NCI-H2227 (cell line): ENCODE measurements at regions not wholly inside any gene's neighbourhood (a gene's known extent, or its start where the extent isn't known, plus 50 kb on each side); places are given as distances from the start of the nearest gene placed in this dataset.
"Not testable (repeated sequence)": the region's sequence is repeated elsewhere in the genome, so short reads cannot be mapped to it uniquely, and the experiment has no call there.

Experiments
- DNase-seq: peaks from one replicate; lab custom pipeline; 2025; ENCODE audit not compliant: unreplicated experiment; lab: John Stamatoyannopoulos, UW

DNA sequence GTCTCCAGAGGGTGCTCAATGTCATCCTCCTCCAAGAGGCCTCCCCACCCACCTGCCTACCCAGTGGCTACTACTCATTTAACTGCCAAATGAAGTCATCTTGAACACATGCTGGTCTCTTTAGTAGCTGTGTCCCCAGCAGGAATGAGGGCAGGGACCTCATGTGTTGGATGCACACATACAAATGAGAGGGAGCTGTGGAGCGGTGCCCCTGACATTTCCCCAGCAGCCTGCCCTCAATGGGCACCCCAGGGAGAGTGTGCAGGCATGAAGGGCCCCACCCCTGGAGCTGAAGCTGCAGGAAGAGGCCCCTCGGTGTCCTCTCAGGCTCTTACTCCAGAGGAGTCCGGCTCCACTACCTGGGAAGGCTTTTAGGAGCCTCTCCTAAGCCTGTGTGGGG is 1322.7 kb downstream of the UQCRFS1 start:
- no peak for DNase-seq

DNA sequence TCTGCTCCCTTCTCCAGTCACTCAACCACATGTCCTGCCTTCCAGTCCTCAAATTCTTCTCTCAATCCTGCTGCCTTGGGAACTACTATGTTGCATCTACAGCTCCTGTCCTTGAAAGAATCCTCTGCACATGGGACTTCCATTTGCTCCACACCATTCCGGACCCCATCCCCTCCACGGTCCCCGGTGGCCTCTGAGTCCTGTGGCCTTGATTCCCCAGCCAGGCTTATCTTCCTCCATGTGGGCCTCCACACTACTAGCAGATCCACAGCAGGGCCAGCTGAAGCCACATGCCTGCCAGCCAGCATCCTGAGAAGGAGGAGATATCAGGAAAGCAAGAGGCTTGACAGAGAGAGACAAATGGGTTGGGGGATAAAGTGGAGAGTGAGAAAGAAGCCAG is 1323.8 kb downstream of the UQCRFS1 start:
- DNase-seq = no peak

- DNase-seq = no peak
Observed at GRCh38 chr19:27887946-27888345, 1325.0 kb downstream of the UQCRFS1 start.

GRCh38 chr19:27885359-27885758 is 1327.6 kb downstream of the UQCRFS1 start:
- no peak for DNase-seq

GRCh38 chr19:27884376-27884775 is 1328.6 kb downstream of the UQCRFS1 start:
- DNase-seq = no peak

DNA sequence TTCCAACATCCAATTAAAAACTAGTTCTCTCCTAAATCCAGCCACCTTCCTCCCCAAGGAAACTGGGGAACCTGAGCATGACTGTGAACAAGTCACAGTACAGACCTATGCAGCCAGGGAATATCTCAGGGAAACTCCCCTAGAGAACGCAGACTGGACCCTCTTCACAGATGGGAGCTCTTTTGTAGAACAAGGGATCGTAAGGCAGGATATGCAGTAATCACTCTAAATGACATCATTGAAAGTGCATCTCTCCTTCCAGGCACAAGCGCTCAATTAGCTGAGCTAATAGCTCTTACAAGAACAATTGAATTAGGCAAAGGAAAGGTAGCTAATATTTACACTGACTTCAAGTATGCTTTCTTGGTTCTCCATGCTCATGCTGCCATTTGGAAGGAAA is 1331.7 kb downstream of the UQCRFS1 start:
- DNase-seq = no peak

- no peak for DNase-seq
Observed at GRCh38 chr19:27876976-27877512, 1335.9 kb downstream of the UQCRFS1 start.

- no peak for DNase-seq
Observed at GRCh38 chr19:27876489-27876888, 1336.5 kb downstream of the UQCRFS1 start.

GRCh38 chr19:27872370-27872769 is 1340.6 kb downstream of the UQCRFS1 start:
- DNase-seq = no peak

GRCh38 chr19:27870293-27870692 is 1342.7 kb downstream of the UQCRFS1 start:
- no peak for DNase-seq

GRCh38 chr19:27868007-27868406 is 1344.9 kb downstream of the UQCRFS1 start:
- no peak for DNase-seq

DNA sequence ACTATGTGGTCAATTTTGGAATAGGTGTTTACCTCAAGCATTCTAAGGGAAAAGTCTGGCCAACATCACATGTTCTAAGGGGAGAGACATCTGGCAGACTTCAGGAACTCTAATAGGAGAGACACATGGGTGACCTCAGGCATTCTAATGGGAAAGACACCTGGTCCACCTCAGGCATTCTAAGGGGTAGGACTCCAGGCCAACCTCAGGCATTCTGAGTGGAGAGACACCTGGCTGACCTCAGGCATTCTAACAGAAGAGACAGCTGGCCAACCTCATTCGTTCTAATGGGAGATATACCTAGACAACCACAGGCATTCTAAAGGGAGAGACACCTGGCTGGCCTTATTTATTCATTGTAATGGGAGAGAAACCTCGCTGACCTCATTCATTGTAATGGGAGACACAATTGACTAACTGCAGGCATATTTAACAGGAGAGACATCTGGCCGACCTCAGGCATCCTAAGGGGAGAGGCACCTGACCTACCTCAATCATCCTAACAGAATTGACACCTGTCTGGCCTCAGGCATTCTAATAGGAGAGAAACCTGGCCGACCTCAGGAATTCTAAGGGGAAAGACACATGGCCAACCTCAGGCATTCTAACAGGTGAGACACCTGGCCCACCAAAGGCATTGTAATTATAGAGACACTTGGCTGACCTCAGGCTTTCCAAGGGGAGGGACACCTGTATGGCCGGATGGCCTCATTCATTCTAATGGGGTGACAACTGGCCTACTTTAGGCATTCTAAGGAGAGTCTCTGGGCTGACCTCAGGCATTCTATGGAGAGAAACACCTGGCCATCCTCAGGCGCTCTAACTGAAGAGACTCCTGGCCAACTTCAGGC is 1346.8 kb downstream of the UQCRFS1 start:
- DNase-seq = no peak

GRCh38 chr19:27861411-27861975 is 1351.5 kb downstream of the UQCRFS1 start:
- DNase-seq = no peak

DNA sequence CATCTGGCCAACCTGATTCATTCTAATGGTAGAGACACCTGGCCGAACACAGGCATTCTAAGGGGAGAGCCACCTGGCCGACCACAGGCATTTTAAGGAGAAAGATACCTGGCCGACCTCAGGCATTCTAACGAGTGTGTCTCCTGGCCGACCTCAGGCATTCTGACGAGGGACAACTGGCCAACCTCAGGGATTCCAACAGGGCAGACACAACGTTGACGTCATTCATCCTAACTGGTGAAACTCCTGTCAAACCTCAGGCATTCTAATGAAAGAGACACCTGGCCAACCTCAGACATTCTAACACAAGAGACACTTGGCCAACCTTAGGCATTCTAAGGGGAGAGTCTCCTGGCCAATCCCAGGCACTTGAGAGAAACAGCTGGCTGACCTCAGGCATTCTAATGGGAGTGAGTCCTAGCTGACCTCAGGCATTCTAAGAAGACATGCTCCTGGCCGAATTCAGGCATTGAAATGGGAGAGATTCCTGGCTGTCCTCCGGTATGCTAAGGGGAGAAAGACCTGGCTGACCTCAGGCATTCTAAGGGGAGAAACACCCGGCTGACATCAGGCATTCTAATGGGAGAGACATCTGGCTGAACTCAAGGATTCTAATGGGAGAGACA is 1352.5 kb downstream of the UQCRFS1 start:
- DNase-seq = no peak

- no peak for DNase-seq
Observed at GRCh38 chr19:27859689-27860088, 1353.3 kb downstream of the UQCRFS1 start.

GRCh38 chr19:27858981-27859581 is 1353.9 kb downstream of the UQCRFS1 start:
- DNase-seq = no peak

GRCh38 chr19:27852931-27853330 is 1360.0 kb downstream of the UQCRFS1 start:
- DNase-seq = not testable (repeated sequence)

GRCh38 chr19:27851543-27852060 is 1361.3 kb downstream of the UQCRFS1 start:
- no peak for DNase-seq

DNA sequence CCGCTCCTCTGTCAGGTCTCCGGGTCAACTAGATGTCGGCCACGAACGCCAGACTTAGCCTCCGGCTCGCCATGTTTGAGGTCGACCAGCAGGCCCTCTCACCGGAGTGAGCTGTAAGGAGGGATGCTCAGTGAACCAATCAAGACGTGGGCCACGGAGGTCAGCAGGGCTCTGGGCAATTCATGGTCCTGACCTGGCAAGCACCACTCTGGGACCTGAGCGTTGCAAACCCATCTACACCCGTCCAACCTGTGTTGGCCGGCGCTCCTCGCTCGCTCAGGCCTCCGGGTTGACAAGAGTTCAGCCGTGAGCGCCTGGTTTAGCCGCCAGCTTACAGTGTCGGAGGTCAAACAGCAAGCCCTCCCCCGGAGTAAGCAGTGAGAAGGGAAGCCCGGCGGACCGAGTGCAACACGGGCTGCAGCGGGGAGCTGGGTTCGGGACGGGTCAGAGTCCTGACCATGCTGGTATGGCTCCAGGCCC is 1361.9 kb downstream of the UQCRFS1 start:
- no peak for DNase-seq

GRCh38 chr19:27846944-27847343 is 1366.0 kb downstream of the UQCRFS1 start:
- DNase-seq = no peak

DNA sequence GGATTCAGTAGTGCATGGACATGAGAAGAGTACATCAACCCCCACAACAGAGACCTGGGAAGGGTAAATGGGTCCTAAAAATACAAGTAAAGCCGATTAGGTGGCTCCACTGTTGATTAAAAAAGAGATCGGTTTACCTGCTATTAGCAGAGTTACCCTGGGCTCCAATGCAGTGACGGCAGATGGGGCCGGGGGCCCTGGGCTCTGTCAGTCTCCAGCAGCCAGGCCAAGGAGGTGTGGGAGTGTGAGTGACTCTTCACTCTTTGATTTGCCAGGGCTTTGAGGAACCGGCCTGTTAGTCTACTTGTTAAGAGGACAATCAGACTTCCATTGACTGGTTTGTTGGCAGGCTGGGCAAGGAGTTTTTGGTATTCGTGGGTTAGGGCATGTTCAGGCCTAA is 1368.7 kb downstream of the UQCRFS1 start:
- DNase-seq = no peak
